K562 (cell line): ENCODE measurements at regions not wholly inside any gene's neighbourhood (a gene's known extent, or its start where the extent isn't known, plus 50 kb on each side); places are given as distances from the start of the nearest gene placed in this dataset.

Source experiments
- ATAC-seq: fragments of 200-7000 bp; cut with Tn5 transposase; 3 replicates; pipeline ENCODE4 v1.9.1; 2020; ENCODE audit warnings: moderate library complexity
- BruUV-seq: library from RNA; stranded (reverse); fragments of 400-500 nt; replicated peaks from 2 replicates; lab custom pipeline; 2021; lab: Mats Ljungman, UMichigan
- CTCF ChIA-PET: fragments of 300-600 bp; formaldehyde crosslinking; extraction: SDS; loops from one replicate; lab custom pipeline; 2021; ENCODE audit warnings: low intra/inter-chr PET ratio; lab: Yijun Ruan, JAX
- POLR2A ChIA-PET: fragments of 300-600, 350-650 bp; sonication (Branson Sonifier 250); formaldehyde crosslinking; extraction: SDS; loops from one replicate; lab custom pipeline; 2021; ENCODE audit warnings: antibody characterized with exemption, inconsistent platforms; lab: Yijun Ruan, JAX
- DNase-seq, 4 experiments: peaks; one replicate each; pipeline versions ENCODE4 v3.0.0 to v3.0.0-alpha.2; 2011 to 2018; ENCODE audit warnings: low spot score in 3 of 4, mixed read lengths in 3 of 4; ENCODE audit errors: extremely low read depth in 1 of 4
- FAIRE-seq: peaks from 2 replicates; lab custom pipeline; 2011; peaks lifted over from hg19 to GRCh38; lab: Jason Lieb, UNC
- H2AFZ ChIP-seq: 2 replicates; pipeline ENCODE4 v1.6.0; 2011; ENCODE audit warnings: low read depth, low read length, control low read depth, inconsistent platforms
- H3K27ac ChIP-seq: fragments of 200-600 bp; 3 replicates; pipeline ENCODE4 v1.8.0; 2011; ENCODE audit warnings: low read depth, mild to moderate bottlenecking, control low read depth, inconsistent platforms, low read length, moderate library complexity, mixed read lengths; ENCODE audit errors: extremely low read depth
- H3K27me3 ChIP-seq, 2 experiments: fragments of 300-600 bp in 1 of 2; 2 replicates in 1 of 2; 3 replicates in 1 of 2; pipeline versions ENCODE4 v1.6.0 to v1.8.0; 2011; ENCODE audit warnings: inconsistent platforms in 2 of 2, low read length in 2 of 2, mild to moderate bottlenecking in 1 of 2, mixed read lengths in 1 of 2, moderate library complexity in 1 of 2; ENCODE audit not compliant: control insufficient read depth in 2 of 2, insufficient read depth in 2 of 2
- H3K36me3 ChIP-seq: fragments of 300-600 bp; 3 replicates; pipeline ENCODE4 v1.8.0; 2011; ENCODE audit warnings: mild to moderate bottlenecking, low read length, inconsistent platforms; ENCODE audit not compliant: control insufficient read depth, insufficient read depth
- H3K4me1 ChIP-seq, 2 experiments: fragments of 200-600 bp in 1 of 2; replicated peaks in 1 of 2; 2 replicates in 1 of 2; 3 replicates in 1 of 2; pipeline versions ENCODE4 v1.5.1 to v1.8.0; 2011; ENCODE audit warnings: inconsistent platforms in 2 of 2, low read length in 2 of 2, mild to moderate bottlenecking in 1 of 2, mixed read lengths in 1 of 2, moderate library complexity in 1 of 2; ENCODE audit not compliant: control insufficient read depth in 2 of 2, insufficient read depth in 2 of 2
- H3K4me2 ChIP-seq: 2 replicates; pipeline ENCODE4 v1.6.1; 2011; ENCODE audit warnings: low read length, control low read depth, inconsistent platforms, mixed read lengths; ENCODE audit not compliant: insufficient read depth
- H3K4me3 ChIP-seq: fragments of 200-600 bp; sonication (generic), shearing (Covaris generic); 2 replicates; pipeline ENCODE4 v1.5.1; 2016; ENCODE audit warnings: control low read depth, inconsistent platforms
- H3K79me2 ChIP-seq: fragments of 200-600 bp; 3 replicates; pipeline ENCODE4 v1.8.0; 2011; ENCODE audit warnings: low read length, inconsistent platforms; ENCODE audit not compliant: control insufficient read depth, insufficient read depth
- H3K9ac ChIP-seq, 2 experiments: 2 replicates each; pipeline versions ENCODE4 v1.6.0 to v1.6.1; 2011; ENCODE audit warnings: low read depth in 2 of 2, low read length in 2 of 2, control low read depth in 1 of 2, inconsistent platforms in 1 of 2, mild to moderate bottlenecking in 1 of 2, mixed read lengths in 1 of 2; ENCODE audit not compliant: insufficient read depth in 1 of 2
- H3K9me1 ChIP-seq: one replicate; pipeline ENCODE4 v1.6.0; 2011; ENCODE audit warnings: inconsistent platforms, mild to moderate bottlenecking, low read length, moderate library complexity; ENCODE audit not compliant: control insufficient read depth, insufficient read depth
- H3K9me3 ChIP-seq: replicated peaks from 2 replicates; pipeline ENCODE4 v1.5.1; 2011; ENCODE audit warnings: low read depth, low read length, inconsistent platforms; ENCODE audit not compliant: control insufficient read depth, insufficient read depth
- H4K20me1 ChIP-seq: replicated peaks from 2 replicates; pipeline ENCODE4 v1.6.1; 2011; ENCODE audit warnings: low read length, inconsistent platforms, mixed read lengths; ENCODE audit not compliant: control insufficient read depth, insufficient read depth
- HDGF ChIP-seq: fragments of 450-650 bp; IDR thresholded peaks from 2 replicates; pipeline ENCODE4 v1.6.1; 2016
- HEY1 ChIP-seq: fragments of 250-450 bp; sonication (Bioruptor Pico); IDR thresholded peaks from 2 replicates; pipeline ENCODE4 v1.5.0; 2020; ENCODE audit warnings: mild to moderate bottlenecking, moderate library complexity, borderline replicate concordance
- HLTF ChIP-seq: fragments of 450-650 bp; IDR thresholded peaks from 2 replicates; pipeline ENCODE4 v1.6.1; 2016
- ZFX ChIP-seq: sonication (generic); formaldehyde crosslinking; IDR thresholded peaks from 2 replicates; pipeline ENCODE4 v1.8.0; 2022; ENCODE audit warnings: mild to moderate bottlenecking, missing genetic modification reagents, moderate library complexity
- ZNF316 ChIP-seq: fragments of 450-650 bp; IDR thresholded peaks from 2 replicates; pipeline ENCODE4 v1.6.1; 2016
- WGBS: fragments of 100-300 bp; shearing (Covaris generic); methylation state at CpG from one replicate; pipeline ENCODE4 v1.1.6; 2016; ENCODE audit warnings: low coverage, mixed read lengths; ENCODE audit not compliant: insufficient coverage; ENCODE audit errors: missing lambda C conversion rate; 5-methylcytosine and 5-hydroxymethylcytosine counted together
- in situ Hi-C: fragments of 300-500 bp; cut with MboI; formaldehyde crosslinking; loops from 4 replicates; pipeline ENCODE4 v1.15.0; 2018; ENCODE audit warnings: inconsistent platforms, mixed read lengths
- intact Hi-C: fragments of 100-400 bp; cut with micrococcal nuclease; formaldehyde crosslinking; loops from 2 replicates; pipeline ENCODE4 v1.14.2; 2022
- TF ChIP-seq, protein P1 (sequence below), 2 experiments: fragments of 450-650 bp; IDR thresholded peaks; 2 replicates each; pipeline ENCODE4 v1.6.1; 2018; ENCODE audit warnings: mild to moderate bottlenecking in 2 of 2, low read depth in 1 of 2; ENCODE audit not compliant: partially characterized antibody in 2 of 2
- TF ChIP-seq, protein P2 (sequence below), 2 experiments: IDR thresholded peaks; 2 replicates each; pipeline ENCODE4 v1.6.1; 2011; ENCODE audit warnings: borderline replicate concordance in 1 of 2, control low read depth in 1 of 2, low read depth in 1 of 2, low read length in 1 of 2, mild to moderate bottlenecking in 1 of 2, mixed read lengths in 1 of 2, moderate library complexity in 1 of 2; ENCODE audit not compliant: insufficient read depth in 1 of 2, insufficient read length in 1 of 2, poor library complexity in 1 of 2, severe bottlenecking in 1 of 2; ENCODE audit errors: extremely low read depth in 1 of 2

DNA sequence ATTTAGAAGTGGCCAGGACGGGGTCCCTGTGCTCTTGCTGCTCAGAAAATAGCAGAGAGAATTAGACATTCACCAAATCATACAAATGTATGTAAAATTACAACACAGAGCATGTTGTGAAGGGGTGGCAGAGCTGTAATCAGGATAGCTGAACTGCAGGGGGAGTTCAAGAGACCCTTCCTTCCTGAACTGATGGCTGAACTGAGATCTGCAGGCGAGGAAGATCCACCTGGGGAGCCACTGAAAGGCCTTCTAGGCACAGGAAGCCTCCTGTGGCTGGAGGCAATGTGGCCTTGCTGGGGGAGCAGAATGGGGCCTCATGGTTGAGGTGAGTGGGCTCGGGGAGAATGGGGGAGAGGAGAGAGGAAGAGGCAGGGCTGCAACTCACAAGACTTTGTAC is 216.5 kb downstream of the PRDM2 start (continued):
- TF ChIP-seq, protein P1, sequence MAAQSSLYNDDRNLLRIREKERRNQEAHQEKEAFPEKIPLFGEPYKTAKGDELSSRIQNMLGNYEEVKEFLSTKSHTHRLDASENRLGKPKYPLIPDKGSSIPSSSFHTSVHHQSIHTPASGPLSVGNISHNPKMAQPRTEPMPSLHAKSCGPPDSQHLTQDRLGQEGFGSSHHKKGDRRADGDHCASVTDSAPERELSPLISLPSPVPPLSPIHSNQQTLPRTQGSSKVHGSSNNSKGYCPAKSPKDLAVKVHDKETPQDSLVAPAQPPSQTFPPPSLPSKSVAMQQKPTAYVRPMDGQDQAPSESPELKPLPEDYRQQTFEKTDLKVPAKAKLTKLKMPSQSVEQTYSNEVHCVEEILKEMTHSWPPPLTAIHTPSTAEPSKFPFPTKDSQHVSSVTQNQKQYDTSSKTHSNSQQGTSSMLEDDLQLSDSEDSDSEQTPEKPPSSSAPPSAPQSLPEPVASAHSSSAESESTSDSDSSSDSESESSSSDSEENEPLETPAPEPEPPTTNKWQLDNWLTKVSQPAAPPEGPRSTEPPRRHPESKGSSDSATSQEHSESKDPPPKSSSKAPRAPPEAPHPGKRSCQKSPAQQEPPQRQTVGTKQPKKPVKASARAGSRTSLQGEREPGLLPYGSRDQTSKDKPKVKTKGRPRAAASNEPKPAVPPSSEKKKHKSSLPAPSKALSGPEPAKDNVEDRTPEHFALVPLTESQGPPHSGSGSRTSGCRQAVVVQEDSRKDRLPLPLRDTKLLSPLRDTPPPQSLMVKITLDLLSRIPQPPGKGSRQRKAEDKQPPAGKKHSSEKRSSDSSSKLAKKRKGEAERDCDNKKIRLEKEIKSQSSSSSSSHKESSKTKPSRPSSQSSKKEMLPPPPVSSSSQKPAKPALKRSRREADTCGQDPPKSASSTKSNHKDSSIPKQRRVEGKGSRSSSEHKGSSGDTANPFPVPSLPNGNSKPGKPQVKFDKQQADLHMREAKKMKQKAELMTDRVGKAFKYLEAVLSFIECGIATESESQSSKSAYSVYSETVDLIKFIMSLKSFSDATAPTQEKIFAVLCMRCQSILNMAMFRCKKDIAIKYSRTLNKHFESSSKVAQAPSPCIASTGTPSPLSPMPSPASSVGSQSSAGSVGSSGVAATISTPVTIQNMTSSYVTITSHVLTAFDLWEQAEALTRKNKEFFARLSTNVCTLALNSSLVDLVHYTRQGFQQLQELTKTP (IDR thresholded peaks at IDR 0.05; ENCODE audit: low read depth in 1 of 2, partially characterized antibody in 2 of 2): no peak
- no peak for TF ChIP-seq HLTF

DNA sequence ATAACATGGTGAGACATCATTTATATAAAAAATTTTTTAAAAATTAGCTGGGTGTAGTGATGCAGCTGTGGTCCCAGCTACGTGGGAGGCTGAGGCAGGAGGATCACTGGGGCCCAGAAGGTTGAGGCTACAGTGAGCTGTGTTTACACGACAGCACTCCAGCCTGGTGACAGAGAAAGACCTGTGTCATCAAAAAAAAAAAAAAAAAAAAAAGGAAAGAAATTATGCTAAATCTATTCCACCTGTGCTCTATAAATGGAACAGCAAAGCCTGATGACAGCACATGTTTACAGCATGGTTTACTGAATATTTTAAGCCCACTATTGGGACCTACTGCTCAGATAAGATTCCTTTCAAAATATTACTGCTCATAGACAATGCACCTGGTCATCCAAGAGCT is 217.6 kb downstream of the PRDM2 start:
- intact Hi-C loops: loop anchor here (10.0 kb wide), 1 partner anchor 1653 kb away; no protein-coding TSS in a partner anchor

More for the DNA sequence above, 217.6 kb downstream of the PRDM2 start:
- POLR2A ChIA-PET: no interaction called here
- in situ Hi-C loops: no loop called here
- CTCF ChIA-PET: no interaction called here
- Histone ChIP-seq H3K9me1 (no peaks in the 10 kb centered on the region), H3K9me3 (no peaks in the 10 kb centered on the region), H3K27me3 (peaks cover 0 to 17% of the 10 kb centered on the region in 2 experiments; a peak in 2 of 5 replicates), H3K4me3 (no peak overlapping the region), H3K4me1 (no peaks in the 10 kb centered on the region), H3K4me2 (no peak overlapping the region), H3K79me2 (no peaks in the 10 kb centered on the region)
- TF ChIP-seq ZFX (CRISPR knock-in tag) (no peak), HDGF (no peak), ZNF316 (peak; percentile 30; the same call in 1 of the 2 replicates), HEY1 (no peak)
- TF ChIP-seq, protein P2, sequence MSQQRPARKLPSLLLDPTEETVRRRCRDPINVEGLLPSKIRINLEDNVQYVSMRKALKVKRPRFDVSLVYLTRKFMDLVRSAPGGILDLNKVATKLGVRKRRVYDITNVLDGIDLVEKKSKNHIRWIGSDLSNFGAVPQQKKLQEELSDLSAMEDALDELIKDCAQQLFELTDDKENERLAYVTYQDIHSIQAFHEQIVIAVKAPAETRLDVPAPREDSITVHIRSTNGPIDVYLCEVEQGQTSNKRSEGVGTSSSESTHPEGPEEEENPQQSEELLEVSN (IDR thresholded peaks at IDR 0.05; ENCODE audit: borderline replicate concordance in 1 of 2, extremely low read depth in 1 of 2, insufficient read depth in 1 of 2, insufficient read length in 1 of 2, low read depth in 1 of 2, low read length in 1 of 2, poor library complexity in 1 of 2, severe bottlenecking in 1 of 2): no peak
- TF ChIP-seq, all 486 proteins: peak for 1
- FAIRE-seq: no peak
- H3K27ac ChIP-seq: no peak overlapping the region
- H3K36me3 ChIP-seq: no peaks in the 10 kb centered on the region
- H2AFZ ChIP-seq: no peak overlapping the region
- no TSS peak for BruUV-seq
- no peak for ATAC-seq
- no peak overlapping the region for H3K9ac ChIP-seq
- WGBS: 0% methylated on average over 2 of the region's 2 CpGs
- no peaks in the 10 kb centered on the region for H4K20me1 ChIP-seq
- DNase-seq: no peak
